Ascending aorta (tissue), 2 donors: ENCODE measurements at regions not wholly inside any gene's neighbourhood (a gene's known extent, or its start where the extent isn't known, plus 50 kb on each side); places are given as distances from the start of the nearest gene placed in this dataset.
"Not testable (repeated sequence)": the region's sequence is repeated elsewhere in the genome, so short reads cannot be mapped to it uniquely, and the experiment has no call there.

Experiments
- DNase-seq, 2 donors: peaks; one replicate each; pipeline ENCODE4 v3.0.0-alpha.2; 2019; ENCODE audit warnings: low spot score in 2 of 2
- H3K27ac ChIP-seq, 2 donors: fragments of 200-600 bp; sonication (generic); one replicate each; pipeline ENCODE4 v1.5.1; 2016 to 2017; ENCODE audit warnings: mild to moderate bottlenecking in 1 of 2
- H3K27me3 ChIP-seq: fragments of 200-600 bp; sonication (generic); one replicate; pipeline ENCODE4 v1.5.1; 2017
- H3K36me3 ChIP-seq, 2 donors: fragments of 200-600 bp; sonication (generic); one replicate each; pipeline ENCODE4 v1.5.1; 2016
- H3K4me1 ChIP-seq, 2 donors: fragments of 200-600 bp; sonication (generic); one replicate each; pipeline ENCODE4 v1.5.1; 2016 to 2017; ENCODE audit warnings: mild to moderate bottlenecking in 1 of 2
- H3K4me3 ChIP-seq, 2 donors: fragments of 200-600 bp; sonication (generic); one replicate each; pipeline ENCODE4 v1.5.1; 2016 to 2017; ENCODE audit warnings: mild to moderate bottlenecking in 1 of 2
- H3K9me3 ChIP-seq, 2 donors: fragments of 200-600 bp; sonication (generic); one replicate each; pipeline ENCODE4 v1.5.1; 2016
- CTCF ChIP-seq, 3 experiments: fragments of 200-600 bp in 2 of 3; fragments of 450-650 bp in 1 of 3; sonication (generic) in 2 of 3; IDR thresholded peaks; one replicate each; pipeline ENCODE4 v1.5.1; 2016 to 2019; ENCODE audit warnings: antibody characterized with exemption in 3 of 3, mild to moderate bottlenecking in 1 of 3, moderate library complexity in 1 of 3
- intact Hi-C: fragments of 100-400 bp; cut with DNase I; formaldehyde crosslinking; loops from one replicate; pipeline ENCODE4 v1.15.1; 2023

- H3K36me3 ChIP-seq, result no peaks in the 10 kb centered on the region
- H3K27me3 ChIP-seq, result no peaks in the 10 kb centered on the region
- H3K4me3 ChIP-seq, result no peak overlapping the region
- no peak for DNase-seq
- intact Hi-C loops, result no loop called here
- H3K9me3 ChIP-seq, result no peaks in the 10 kb centered on the region
- H3K27ac ChIP-seq, result no peak overlapping the region
- no peak for TF ChIP-seq CTCF (IDR thresholded peaks at IDR 0.05)
- H3K4me1 ChIP-seq, result no peaks in the 10 kb centered on the region
Observed at GRCh38 chr4:57973819-57974218, 863.6 kb upstream of the IGFBP7 start.

- Histone ChIP-seq H3K36me3 (no peaks in the 10 kb centered on the region), H3K4me3 (no peak overlapping the region), H3K27ac (no peak overlapping the region), H3K9me3 (no peaks in the 10 kb centered on the region), H3K27me3 (no peaks in the 10 kb centered on the region), H3K4me1 (no peaks in the 10 kb centered on the region)
- intact Hi-C loops, result no loop called here
- TF ChIP-seq CTCF (IDR thresholded peaks at IDR 0.05), result no peak
- DNase-seq, result no peak
Observed at GRCh38 chr4:57971261-57971660, 861.1 kb upstream of the IGFBP7 start.

DNA sequence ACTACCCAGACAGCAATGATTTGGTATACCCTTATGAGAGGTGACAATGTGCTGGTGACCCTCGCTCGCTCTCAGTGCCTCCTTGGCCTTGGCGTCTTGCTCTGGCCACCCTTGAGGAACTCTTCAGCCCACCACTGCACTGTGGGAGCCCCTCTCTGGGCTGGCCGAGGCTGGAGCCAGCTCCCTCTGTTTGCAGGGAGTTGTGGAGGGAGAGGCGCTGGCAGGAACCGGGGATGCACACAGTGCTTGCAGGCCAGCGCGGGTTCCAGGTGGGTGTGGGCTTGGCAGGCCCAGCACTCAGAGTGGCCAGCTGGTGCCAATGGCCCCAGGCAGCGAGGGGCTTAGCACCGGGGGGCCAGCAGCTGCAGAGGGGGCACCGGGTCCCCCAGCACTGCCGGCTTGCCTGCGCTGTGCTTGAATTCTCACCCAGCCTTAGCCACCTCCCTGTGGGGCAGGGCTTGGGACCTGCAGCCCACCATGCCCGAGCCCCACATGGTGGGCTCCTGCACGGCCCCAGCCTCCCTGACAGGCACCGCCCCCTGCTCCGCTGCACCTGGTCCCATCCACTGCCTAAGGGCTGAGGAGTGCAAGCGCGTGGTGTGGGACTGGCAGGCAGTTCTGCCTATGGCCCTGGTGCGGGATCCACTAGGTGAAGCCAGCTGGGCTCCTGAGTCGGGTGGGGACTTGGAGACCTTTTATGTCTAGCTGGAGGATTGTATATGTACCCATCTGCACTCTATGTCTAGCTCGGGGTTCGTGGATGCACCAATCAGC is 857.0 kb upstream of the IGFBP7 start:
- H3K9me3 ChIP-seq, result no peaks in the 10 kb centered on the region
- no peak overlapping the region for H3K27ac ChIP-seq
- no peaks in the 10 kb centered on the region for H3K36me3 ChIP-seq
- no peak for DNase-seq
- no peak overlapping the region for H3K4me3 ChIP-seq
- no peak for TF ChIP-seq CTCF (IDR thresholded peaks at IDR 0.05)
- intact Hi-C loops, result no loop called here
- no peaks in the 10 kb centered on the region for H3K4me1 ChIP-seq
- no peaks in the 10 kb centered on the region for H3K27me3 ChIP-seq

DNA sequence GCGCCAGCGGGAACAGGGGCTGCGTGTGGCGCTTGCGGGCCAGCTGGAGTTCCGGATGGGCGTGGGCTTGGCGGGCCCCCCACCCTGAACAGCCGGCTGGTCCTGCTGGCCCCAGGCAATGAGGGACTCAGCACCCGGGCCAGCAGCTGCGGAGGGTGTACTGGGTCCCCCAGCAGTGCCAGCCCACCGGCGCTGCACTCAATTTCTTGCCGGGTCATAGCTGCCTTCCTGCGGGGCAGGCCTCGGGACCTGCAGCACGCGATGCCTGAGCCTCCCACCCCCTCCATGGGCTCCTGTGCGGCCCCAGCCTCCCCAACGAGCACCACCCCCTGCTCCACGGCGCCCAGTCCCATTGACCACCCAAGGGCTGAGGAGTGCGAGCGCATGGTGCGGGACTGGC is 855.2 kb upstream of the IGFBP7 start:
- H3K9me3 ChIP-seq, H3K4me3 ChIP-seq, H3K36me3 ChIP-seq, H3K27me3 ChIP-seq, DNase-seq, H3K27ac ChIP-seq, intact Hi-C loops, H3K4me1 ChIP-seq: not testable (repeated sequence)

DNA sequence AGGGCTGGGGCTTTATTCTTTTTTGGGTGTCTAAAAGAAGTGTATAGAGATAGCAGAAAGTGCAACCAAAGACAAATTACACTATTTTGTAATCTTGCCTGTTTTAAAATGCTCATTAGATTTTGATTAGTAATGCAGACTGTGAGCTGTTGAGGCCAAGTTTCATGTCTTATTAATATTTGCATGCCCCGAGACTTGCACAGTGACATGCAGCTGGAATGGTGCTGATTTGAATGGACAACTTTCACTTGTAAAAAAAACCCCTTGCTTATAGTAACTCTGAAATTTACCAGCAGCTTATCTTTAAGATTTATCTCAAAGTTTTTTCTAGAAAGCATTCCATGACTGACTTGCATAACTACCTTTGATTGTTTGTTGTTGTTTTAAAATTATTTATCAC is 835.1 kb upstream of the IGFBP7 start:
- intact Hi-C loops, result no loop called here
- Histone ChIP-seq H3K9me3 (no peaks in the 10 kb centered on the region), H3K27me3 (no peaks in the 10 kb centered on the region), H3K36me3 (no peaks in the 10 kb centered on the region), H3K27ac (no peak overlapping the region), H3K4me3 (no peak overlapping the region), H3K4me1 (no peaks in the 10 kb centered on the region)
- no peak for TF ChIP-seq CTCF (IDR thresholded peaks at IDR 0.05)
- no peak for DNase-seq

DNA sequence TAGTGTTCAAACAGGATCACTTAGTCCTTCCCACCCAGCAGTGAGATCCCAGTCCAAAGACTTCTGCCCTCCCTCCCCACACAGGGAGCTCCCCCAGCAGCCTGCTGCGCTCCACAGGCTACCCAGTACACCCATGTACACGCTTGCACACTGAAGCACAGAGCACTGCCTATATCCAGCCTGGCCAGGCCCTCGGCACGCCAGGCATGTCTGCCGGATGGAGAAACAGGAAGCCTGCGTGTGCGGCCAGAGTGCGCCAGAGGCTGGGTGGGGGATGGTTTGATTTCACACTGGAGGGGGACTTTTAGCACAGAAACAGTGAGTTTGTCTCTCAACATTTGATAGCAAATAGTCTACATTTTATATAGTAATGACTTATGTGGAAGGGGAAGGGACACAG is 833.5 kb upstream of the IGFBP7 start:
- Histone ChIP-seq H3K36me3 (no peaks in the 10 kb centered on the region), H3K27ac (no peak overlapping the region), H3K4me3 (no peak overlapping the region), H3K9me3 (no peaks in the 10 kb centered on the region), H3K4me1 (no peaks in the 10 kb centered on the region), H3K27me3 (no peaks in the 10 kb centered on the region)
- TF ChIP-seq CTCF (IDR thresholded peaks at IDR 0.05), result no peak
- intact Hi-C loops, result no loop called here
- DNase-seq, result no peak

DNA sequence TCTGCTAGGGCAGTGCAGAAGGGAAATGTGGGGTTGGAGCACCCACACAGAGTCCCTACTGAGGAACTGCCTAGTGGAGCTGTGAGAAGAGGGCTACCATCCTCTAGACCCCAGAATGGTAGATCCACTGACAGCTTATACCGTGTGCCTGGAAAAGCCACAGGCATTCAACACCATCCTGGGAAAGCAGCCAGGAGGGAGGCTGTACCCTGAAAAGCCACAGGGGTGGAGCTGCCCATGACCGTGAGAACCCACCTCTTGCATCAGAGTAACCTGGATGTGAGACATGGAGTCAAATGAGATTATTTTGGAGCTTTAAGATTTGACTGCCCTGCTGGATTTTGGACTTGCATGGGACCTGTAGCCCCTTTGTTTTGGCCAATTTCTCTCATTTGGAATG is 827.1 kb upstream of the IGFBP7 start:
- H3K27me3 ChIP-seq, H3K4me1 ChIP-seq, H3K27ac ChIP-seq, intact Hi-C loops, DNase-seq, H3K4me3 ChIP-seq, H3K36me3 ChIP-seq, H3K9me3 ChIP-seq: not testable (repeated sequence)
